ENCODE measurements at regions not wholly inside any gene's neighbourhood (a gene's known extent, or its start where the extent isn't known, plus 50 kb on each side); places are given as distances from the start of the nearest gene placed in this dataset.

- TF ChIP-seq, protein P1, sequence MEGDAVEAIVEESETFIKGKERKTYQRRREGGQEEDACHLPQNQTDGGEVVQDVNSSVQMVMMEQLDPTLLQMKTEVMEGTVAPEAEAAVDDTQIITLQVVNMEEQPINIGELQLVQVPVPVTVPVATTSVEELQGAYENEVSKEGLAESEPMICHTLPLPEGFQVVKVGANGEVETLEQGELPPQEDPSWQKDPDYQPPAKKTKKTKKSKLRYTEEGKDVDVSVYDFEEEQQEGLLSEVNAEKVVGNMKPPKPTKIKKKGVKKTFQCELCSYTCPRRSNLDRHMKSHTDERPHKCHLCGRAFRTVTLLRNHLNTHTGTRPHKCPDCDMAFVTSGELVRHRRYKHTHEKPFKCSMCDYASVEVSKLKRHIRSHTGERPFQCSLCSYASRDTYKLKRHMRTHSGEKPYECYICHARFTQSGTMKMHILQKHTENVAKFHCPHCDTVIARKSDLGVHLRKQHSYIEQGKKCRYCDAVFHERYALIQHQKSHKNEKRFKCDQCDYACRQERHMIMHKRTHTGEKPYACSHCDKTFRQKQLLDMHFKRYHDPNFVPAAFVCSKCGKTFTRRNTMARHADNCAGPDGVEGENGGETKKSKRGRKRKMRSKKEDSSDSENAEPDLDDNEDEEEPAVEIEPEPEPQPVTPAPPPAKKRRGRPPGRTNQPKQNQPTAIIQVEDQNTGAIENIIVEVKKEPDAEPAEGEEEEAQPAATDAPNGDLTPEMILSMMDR (IDR thresholded peaks at IDR 0.05) = no peak
- no peak for TF ChIP-seq EP300 (IDR thresholded peaks at IDR 0.05)
- no peak for TF ChIP-seq POLR2AphosphoS5 (IDR thresholded peaks at IDR 0.05)
These were observed 191.5 kb upstream of the PRKD1 start for GRCh38 chr14:30118992-30119640.

Data from gastroesophageal sphincter (tissue), 3 donors.